Adipocyte (in vitro differentiated cells): ENCODE measurements at regions not wholly inside any gene's neighbourhood (a gene's known extent, or its start where the extent isn't known, plus 50 kb on each side); places are given as distances from the start of the nearest gene placed in this dataset.

Experiments
- DNase-seq: peaks from one replicate; pipeline ENCODE4 v3.0.0-alpha.2; 2015; ENCODE audit warnings: low read depth
- H3K27me3 ChIP-seq: replicated peaks from 2 replicates; pipeline ENCODE4 v1.7.0; 2013; ENCODE audit warnings: mild to moderate bottlenecking, low read length, moderate library complexity; ENCODE audit not compliant: control insufficient read depth, insufficient read depth
- H3K36me3 ChIP-seq: 2 replicates; pipeline ENCODE4 v1.7.0; 2013; ENCODE audit warnings: low read length, mild to moderate bottlenecking, moderate library complexity; ENCODE audit not compliant: control insufficient read depth, insufficient read depth, severe bottlenecking
- H3K4me1 ChIP-seq: 2 replicates; pipeline ENCODE4 v1.7.0; 2013; ENCODE audit warnings: mild to moderate bottlenecking, low read length, moderate library complexity; ENCODE audit not compliant: control insufficient read depth, insufficient read depth
- H3K4me3 ChIP-seq: 2 replicates; pipeline ENCODE4 v1.7.0; 2013; ENCODE audit warnings: mild to moderate bottlenecking, low read length, moderate library complexity
- H3K9ac ChIP-seq: 2 replicates; pipeline ENCODE4 v1.7.0; 2013; ENCODE audit warnings: mild to moderate bottlenecking, low read length, moderate library complexity
- H3K9me3 ChIP-seq: 2 replicates; pipeline ENCODE4 v1.7.0; 2013; ENCODE audit warnings: mild to moderate bottlenecking, low read length, moderate library complexity; ENCODE audit not compliant: control insufficient read depth

DNA sequence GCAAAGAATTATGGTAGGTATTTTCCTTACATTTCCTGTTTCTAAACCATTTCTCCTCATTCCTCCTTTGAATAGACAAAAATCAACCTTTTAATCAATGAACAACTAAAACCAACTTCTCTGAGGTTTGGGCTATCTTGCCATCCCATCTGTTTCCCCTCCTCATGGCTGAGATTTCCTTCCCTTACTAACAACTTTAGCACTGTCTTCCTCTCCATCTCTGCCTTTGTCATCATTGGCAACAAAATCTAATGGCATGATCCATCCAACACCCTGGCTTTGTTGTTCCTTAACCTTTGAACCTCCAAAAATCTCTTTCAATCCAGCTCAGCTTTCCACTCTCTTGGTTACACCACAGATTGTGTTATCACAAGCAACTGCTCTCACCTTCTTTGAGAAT is 95.3 kb upstream of the FAM136A start:
- Histone ChIP-seq H3K36me3 (no peaks in the 10 kb centered on the region), H3K9ac (no peak overlapping the region), H3K4me1 (no peaks in the 10 kb centered on the region)

DNA sequence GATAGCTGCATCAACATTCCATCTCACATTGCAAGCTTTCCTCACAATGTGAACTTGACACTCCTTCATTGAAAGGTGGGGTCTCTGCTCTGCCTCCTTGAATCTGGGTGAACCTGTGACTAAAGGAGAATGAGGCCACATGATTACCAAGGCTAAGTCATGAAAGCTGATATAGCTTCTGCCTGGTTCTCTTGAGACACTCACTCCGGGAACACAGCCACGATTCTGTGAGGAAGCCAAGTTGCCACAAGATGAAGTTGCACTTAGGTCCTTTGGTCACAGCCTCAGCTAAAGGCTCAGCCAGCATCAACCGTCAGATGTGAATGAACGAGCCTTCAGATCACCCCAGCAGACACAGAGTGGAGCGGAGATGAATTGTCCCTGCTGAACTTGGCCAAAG is 94.7 kb upstream of the FAM136A start:
- no peaks in the 10 kb centered on the region for H3K36me3 ChIP-seq
- H3K9ac ChIP-seq = no peak overlapping the region
- no peak for DNase-seq

More for the DNA sequence above, 95.3 kb upstream of the FAM136A start:
- H3K4me3 ChIP-seq = no peak overlapping the region
- peaks cover 45% of the 10 kb centered on the region for H3K27me3 ChIP-seq
- H3K9me3 ChIP-seq = no peaks in the 10 kb centered on the region
- no peak for DNase-seq

DNA sequence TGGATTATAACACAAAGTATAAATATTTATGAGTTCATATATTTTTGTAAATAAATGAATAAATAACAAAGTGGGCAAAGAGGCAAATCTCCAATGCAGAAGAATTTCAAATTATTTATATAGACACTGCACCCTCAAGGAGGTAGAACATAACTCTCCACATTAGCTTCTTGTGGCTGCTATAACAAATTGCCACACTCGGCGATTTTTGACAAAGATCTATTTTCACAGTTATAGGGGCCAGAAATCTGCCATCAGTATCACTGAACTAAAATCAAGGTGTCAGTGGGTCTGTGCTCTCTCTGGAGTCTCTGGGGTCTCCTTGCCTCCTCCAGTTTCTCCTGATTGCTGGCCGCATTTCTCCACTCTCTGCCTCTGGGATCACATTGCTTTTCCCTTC is 92.0 kb upstream of the FAM136A start:
- H3K4me3 ChIP-seq = no peak overlapping the region
- H3K27me3 ChIP-seq = peaks cover 25% of the 10 kb centered on the region
- H3K36me3 ChIP-seq = no peaks in the 10 kb centered on the region
- no peaks in the 10 kb centered on the region for H3K9me3 ChIP-seq
- DNase-seq = no peak
- H3K9ac ChIP-seq = no peak overlapping the region
- H3K4me1 ChIP-seq = no peaks in the 10 kb centered on the region

More for the DNA sequence above, 94.7 kb upstream of the FAM136A start:
- Histone ChIP-seq H3K27me3 (peaks cover 41% of the 10 kb centered on the region), H3K4me1 (no peaks in the 10 kb centered on the region), H3K9me3 (no peaks in the 10 kb centered on the region), H3K4me3 (no peak overlapping the region)

DNA sequence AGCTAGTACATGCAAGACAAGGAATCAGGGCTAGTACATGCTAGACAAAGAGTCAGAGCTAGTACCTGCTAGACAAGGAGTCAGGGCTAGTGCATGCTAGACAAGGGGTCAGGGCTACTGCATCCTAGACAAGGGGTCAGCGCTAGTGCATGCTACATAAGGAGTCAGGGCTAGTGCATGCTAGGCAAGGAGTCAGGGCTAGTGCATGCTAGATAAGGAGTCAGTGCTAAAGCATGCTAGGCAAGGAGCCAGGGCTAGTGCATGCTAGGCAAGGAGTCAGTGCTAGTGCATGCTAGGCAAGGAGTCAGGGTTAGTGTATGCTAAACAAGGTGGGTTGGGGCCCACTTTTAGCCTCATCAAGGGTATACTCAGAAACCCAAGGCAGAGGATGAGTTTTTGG is 90.1 kb upstream of the FAM136A start:
- Histone ChIP-seq H3K9ac (no peak overlapping the region), H3K36me3 (no peaks in the 10 kb centered on the region), H3K4me3 (no peak overlapping the region), H3K27me3 (peaks cover 7% of the 10 kb centered on the region), H3K9me3 (no peaks in the 10 kb centered on the region), H3K4me1 (no peaks in the 10 kb centered on the region)
- no peak for DNase-seq

DNA sequence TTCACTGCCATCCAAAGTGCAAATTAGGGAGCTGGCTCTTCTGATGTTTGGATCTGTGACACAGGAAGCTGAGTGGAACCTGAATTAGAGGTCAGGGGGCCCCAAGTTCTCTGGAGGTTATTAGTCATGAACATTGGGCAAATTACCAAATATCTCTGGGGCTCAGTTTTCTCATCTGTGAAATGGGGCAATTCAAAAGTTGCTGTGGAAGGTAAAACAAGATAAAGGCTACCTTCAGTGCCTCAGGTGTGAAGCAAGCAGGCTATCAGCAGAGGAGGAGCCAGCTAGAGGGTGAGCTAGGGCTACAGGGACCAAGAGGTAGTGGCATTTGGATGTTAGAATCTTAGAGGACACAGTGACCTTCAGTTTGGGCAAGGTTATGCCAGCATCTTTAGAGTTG is 89.4 kb upstream of the FAM136A start:
- Histone ChIP-seq H3K27me3 (peaks cover 7% of the 10 kb centered on the region), H3K4me3 (no peak overlapping the region), H3K36me3 (no peaks in the 10 kb centered on the region), H3K4me1 (no peaks in the 10 kb centered on the region), H3K9me3 (no peaks in the 10 kb centered on the region), H3K9ac (no peak overlapping the region)
- DNase-seq = no peak

DNA sequence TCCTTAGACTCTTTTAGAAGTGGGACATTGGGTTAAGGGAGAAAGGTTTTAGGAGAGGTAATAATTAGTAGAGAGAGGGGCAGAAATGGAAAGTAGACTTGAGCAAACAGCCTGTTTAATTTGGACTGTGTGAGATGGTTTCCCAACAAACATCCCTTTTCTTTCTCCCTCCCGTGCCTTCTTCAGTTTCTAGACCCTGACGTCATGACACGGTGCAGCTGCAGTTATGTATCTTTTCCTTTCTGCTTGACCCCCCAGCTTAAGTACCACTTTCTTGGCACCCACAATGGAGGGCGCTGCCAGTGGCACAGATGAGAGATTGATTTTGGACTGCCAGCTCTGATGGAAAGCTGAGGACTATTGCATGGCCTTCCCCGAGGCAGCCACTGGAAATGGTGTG is 86.9 kb upstream of the FAM136A start:
- H3K9me3 ChIP-seq = no peaks in the 10 kb centered on the region
- H3K4me1 ChIP-seq = no peaks in the 10 kb centered on the region
- no peaks in the 10 kb centered on the region for H3K36me3 ChIP-seq
- no peak overlapping the region for H3K9ac ChIP-seq
- no peak for DNase-seq
- no peaks in the 10 kb centered on the region for H3K27me3 ChIP-seq
- H3K4me3 ChIP-seq = no peak overlapping the region

GRCh38 chr2:70388128-70388527 is 86.3 kb upstream of the FAM136A start:
- DNase-seq = no peak
- Histone ChIP-seq H3K4me1 (no peaks in the 10 kb centered on the region), H3K4me3 (no peak overlapping the region), H3K9ac (no peak overlapping the region), H3K36me3 (no peaks in the 10 kb centered on the region), H3K27me3 (no peaks in the 10 kb centered on the region), H3K9me3 (no peaks in the 10 kb centered on the region)

GRCh38 chr2:70385966-70386595 is 84.2 kb upstream of the FAM136A start:
- no peaks in the 10 kb centered on the region for H3K9me3 ChIP-seq
- H3K9ac ChIP-seq = no peak overlapping the region
- no peak overlapping the region for H3K4me3 ChIP-seq
- H3K36me3 ChIP-seq = no peaks in the 10 kb centered on the region
- no peaks in the 10 kb centered on the region for H3K27me3 ChIP-seq
- DNase-seq = no peak
- no peaks in the 10 kb centered on the region for H3K4me1 ChIP-seq

- DNase-seq = no peak
- Histone ChIP-seq H3K9me3 (no peaks in the 10 kb centered on the region), H3K4me3 (no peak overlapping the region), H3K9ac (no peak overlapping the region), H3K4me1 (no peaks in the 10 kb centered on the region), H3K27me3 (no peaks in the 10 kb centered on the region), H3K36me3 (no peaks in the 10 kb centered on the region)
Observed at GRCh38 chr2:70385204-70385603, 83.3 kb upstream of the FAM136A start.

- H3K9ac ChIP-seq = no peak overlapping the region
- H3K4me3 ChIP-seq = no peak overlapping the region
- H3K9me3 ChIP-seq = no peaks in the 10 kb centered on the region
- no peak for DNase-seq
- no peaks in the 10 kb centered on the region for H3K4me1 ChIP-seq
- H3K36me3 ChIP-seq = no peaks in the 10 kb centered on the region
- H3K27me3 ChIP-seq = no peaks in the 10 kb centered on the region
Observed at GRCh38 chr2:70381821-70382220, 80.0 kb upstream of the FAM136A start.

DNA sequence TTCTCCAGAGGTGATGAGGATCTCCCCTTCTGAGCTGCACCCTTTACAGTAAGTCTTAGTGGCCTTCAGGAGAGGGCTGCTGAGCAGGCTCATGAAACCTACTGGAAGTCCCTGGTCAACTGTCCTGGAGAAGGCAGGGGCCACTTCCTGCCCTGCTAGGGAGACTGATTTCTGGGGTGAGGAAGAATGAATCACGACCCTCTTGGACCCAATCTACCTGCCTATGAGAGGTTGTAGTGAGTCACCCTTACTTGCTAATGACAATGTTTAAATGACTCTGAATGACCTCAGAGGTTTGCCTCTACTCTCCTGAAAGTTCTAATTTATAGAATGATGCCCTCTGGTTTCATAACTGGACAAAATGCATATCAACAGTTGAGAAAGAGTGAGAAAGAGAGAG is 79.4 kb upstream of the FAM136A start:
- Histone ChIP-seq H3K9ac (no peak overlapping the region), H3K9me3 (no peaks in the 10 kb centered on the region), H3K4me3 (no peak overlapping the region), H3K36me3 (no peaks in the 10 kb centered on the region), H3K27me3 (no peaks in the 10 kb centered on the region), H3K4me1 (no peaks in the 10 kb centered on the region)
- DNase-seq = no peak

GRCh38 chr2:70380621-70381020 is 78.8 kb upstream of the FAM136A start:
- Histone ChIP-seq H3K9ac (no peak overlapping the region), H3K36me3 (no peaks in the 10 kb centered on the region), H3K4me1 (no peaks in the 10 kb centered on the region), H3K4me3 (no peak overlapping the region), H3K9me3 (no peaks in the 10 kb centered on the region), H3K27me3 (no peaks in the 10 kb centered on the region)
- DNase-seq = no peak
